HPDE6-E6E7 (cell line): ENCODE measurements at regions not wholly inside any gene's neighbourhood (a gene's known extent, or its start where the extent isn't known, plus 50 kb on each side); places are given as distances from the start of the nearest gene placed in this dataset.
"Not testable (repeated sequence)": the region's sequence is repeated elsewhere in the genome, so short reads cannot be mapped to it uniquely, and the experiment has no call there.

ENCODE experiments used
- DNase-seq: peaks from one replicate; pipeline ENCODE4 v3.0.0; 2011; ENCODE audit warnings: missing footprints; ENCODE audit errors: extremely low spot score

DNA sequence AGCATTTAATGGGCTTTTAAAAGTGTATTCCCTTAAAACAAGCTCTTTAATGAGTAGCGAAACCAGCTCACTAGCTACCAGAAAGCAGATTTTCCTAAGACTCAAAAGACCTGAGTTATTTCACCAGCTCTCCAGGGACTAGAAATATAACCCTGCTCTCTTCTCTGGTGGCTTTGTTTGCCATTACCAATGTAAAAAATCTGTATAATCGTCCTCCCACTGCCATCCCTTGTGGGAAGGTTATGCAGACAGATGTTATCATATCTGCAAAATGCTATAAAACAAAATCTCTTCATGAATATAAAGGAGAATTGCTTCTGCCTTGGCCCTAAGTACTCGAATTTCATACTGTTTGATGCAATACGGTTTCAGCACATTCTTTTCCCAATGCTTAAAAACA is 335.2 kb downstream of the NUP35 start:
- DNase-seq: no peak

DNA sequence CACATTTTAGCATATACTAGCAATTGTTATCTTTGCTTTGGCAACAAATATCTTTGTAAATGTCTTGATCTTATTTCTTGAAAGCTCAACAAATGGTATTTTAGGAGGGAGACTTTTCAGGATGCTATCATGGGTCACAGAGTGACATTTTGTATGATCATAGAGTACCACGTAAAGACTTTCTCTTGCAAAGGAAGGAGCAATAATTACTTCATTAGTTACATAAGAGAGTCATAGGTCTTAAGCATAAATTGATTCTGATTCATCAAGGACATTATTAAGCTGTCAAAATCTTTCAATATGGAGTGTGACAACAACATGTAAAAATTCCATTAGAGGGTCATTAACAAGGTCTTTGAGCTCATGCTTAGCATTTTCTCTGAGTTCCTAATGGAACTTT is 339.6 kb downstream of the NUP35 start:
- no peak for DNase-seq

DNA sequence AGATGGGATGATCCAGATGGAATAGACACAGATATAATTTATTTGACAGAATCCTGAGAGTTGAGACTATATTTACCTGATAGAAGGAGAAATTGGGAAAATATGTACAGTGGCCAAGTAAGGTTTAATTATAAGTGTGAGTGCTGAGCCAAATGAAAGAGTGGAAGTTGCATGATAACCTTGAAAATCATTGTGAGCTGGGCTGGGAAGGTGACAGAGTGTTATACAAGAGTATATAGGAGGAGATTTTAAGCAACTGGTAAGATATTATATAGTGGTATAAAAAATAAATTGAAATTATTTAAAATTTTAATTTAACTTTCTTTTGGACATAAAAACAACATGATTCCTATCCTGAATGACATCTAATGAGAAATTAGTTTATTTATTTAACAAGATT is 340.8 kb downstream of the NUP35 start:
- DNase-seq: no peak

DNA sequence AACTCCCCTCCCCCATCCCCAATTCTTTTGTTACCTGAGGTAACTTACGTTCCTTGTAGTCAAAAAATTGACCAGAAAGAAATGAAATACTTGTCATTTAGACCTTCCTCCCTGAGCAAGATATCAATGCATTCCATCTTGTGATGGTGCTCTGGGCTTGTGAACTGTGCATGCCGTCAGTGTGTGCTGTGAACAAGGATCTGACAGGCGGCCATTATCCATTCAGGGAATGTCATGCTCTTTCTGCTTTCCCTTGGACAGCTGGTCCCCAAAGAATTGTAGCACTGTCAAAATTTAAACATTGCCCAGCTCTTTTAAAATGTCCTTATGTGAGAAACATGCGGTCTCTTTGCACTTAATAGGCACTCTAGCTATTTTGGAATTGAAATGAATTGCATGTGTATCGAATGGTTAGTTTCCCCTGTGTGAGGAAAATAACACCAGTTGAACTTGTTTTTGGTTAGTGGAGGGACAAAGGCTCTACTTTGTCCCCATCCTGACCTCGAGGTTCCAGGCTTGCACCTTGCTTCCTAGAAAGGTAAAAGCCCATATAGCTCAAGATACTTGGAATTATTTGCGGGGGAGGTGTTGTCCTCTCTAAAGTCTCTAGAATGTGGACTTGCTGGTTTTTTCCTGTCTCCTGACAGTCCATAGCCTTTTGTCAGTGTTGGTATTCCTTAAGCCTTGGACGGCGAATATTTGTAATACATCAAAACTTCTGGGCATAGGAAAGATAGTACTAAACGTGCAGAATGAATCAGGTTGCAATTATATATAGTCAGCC is 350.9 kb downstream of the NUP35 start:
- no peak for DNase-seq

DNA sequence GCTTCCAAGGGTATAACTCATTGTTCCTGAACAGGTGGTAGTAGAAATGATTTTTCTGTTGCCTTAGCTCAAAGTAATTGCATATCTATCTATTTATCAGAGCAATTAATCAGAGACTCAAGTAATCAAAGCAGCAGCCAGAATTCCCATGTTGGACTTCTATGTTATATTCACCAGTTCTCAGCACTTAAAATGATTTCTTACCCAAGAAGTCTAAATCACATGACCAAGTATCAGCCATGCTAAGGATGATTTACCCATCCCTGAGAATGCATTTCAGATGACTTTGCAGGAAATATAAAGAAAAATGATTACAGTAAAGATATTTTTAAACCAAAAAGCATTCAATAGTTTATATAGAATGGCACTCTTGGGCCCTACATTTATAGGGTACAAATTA is 352.2 kb downstream of the NUP35 start:
- DNase-seq: no peak

DNA sequence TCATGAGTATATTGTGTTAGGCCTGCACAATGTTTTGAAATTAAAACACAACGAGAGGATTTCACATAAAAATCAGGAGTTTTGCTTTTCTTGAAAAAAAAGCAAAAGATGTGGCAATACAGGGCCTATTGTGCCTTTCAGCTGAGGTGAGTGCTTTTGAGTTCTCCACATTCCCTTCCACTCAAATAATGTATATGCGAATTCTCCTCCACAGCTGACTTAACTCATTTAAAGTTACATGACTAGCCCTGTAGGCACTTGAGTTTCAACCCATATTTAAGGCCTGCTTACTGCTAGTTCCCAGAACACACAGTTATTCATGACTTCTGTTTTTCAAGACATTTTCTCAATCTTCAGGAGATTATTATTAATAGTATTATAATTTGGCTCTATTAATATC is 353.1 kb downstream of the NUP35 start:
- no peak for DNase-seq

DNA sequence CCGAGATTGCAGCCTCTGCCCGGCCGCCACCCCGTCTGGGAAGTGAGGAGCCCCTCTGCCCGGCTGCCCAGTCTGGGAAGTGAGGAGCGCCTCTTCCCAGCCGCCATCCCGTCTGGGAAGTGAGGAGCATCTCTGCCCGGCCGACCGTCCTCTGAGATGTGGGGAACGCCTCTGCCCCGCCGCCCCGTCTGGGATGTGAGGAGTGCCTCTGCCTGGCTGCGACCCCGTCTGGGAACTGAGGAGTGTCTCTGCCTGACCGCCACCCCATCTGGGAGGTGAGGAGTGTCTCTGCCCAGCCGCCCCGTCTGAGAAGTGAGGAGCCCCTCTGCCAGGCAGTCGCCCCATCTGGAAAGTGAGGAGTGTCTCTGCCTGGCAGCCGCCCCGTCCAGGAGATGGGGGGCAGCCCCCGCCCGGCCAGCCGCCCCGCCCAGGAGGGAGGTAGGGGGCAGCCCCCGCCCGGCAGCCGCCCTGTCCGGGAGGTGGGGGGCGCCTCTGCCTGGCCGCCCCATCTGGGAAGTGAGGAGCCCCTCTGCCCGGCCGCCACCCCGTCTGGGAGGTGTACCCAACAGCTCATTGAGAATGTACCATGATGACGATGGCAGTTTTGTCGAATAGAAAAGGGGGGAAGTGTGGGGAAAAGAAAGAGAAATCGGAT is 354.8 kb downstream of the NUP35 start:
- not testable (repeated sequence) for DNase-seq

DNA sequence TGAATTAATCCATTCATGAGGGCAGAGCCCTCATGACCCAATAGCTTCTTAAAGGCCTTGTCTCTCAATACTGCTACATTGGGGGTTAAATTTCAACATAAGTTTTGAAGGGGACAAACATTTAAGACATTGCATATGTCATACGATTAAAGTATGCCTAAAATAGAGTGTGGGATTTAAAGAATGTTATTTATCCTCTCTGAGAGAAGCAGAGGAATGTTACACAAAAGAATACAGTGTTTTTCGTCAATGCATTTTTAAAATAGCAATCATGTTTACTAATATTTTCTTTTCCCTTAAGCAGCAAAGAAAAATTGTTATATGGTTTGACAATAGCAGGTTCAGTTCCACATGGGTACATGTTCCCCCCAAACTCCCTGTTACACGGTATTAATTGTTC is 363.1 kb downstream of the NUP35 start:
- no peak for DNase-seq

DNA sequence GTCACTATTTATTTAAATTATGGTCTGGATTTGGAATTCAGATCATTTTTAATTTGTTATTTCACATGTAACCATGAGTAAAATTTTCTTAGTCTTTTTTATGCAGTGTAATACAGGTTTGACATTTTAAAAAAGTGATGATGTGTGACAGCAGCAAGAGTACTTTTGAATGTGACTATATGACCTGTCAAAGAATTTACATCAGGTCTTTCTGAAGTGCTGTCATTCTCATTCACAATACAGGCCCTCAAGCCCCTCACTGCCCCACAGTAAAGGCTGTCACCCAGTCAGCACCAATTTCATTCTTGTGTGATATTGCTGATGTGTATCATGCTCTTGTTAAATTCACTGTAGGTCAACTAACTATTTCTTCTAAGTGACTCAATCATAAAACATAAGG is 364.2 kb downstream of the NUP35 start:
- no peak for DNase-seq

DNA sequence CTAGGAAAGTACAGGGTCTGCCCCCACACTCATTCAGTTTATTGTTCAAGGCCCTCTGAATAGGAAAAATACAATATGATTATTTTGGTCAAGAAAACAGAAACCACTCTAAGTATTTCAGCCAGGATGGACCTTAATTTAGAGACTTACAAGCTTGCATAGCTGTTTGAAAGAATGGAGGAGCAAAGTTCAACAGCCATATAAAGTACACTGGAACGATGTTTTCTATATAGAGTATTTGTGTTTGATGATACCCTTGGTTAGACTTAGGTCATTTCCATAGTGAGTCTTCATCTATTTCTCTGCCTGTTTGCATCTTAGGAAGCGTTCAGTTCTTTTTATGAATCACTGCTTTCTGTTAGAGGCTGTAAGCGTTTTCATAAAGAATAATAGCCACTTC is 366.2 kb downstream of the NUP35 start:
- no peak for DNase-seq

DNA sequence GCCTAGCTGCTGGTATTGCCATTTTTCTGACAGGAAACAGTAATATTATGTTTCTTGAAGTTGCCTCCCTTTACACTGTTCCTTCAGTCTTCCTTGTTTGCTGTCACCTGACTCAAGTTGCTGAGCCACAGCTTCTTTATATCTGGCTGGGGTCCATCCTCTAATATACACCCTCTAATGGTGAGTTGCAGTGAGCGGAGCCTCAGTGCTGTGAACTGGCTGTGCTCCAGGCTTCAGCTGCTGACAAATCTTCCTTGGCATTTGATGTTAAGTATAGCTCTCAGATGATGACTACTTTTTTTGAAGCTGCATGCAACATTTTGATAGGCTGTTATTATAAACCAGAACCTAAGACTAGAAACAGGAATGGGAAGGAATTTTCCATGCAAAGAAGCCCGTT is 366.7 kb downstream of the NUP35 start:
- no peak for DNase-seq

DNA sequence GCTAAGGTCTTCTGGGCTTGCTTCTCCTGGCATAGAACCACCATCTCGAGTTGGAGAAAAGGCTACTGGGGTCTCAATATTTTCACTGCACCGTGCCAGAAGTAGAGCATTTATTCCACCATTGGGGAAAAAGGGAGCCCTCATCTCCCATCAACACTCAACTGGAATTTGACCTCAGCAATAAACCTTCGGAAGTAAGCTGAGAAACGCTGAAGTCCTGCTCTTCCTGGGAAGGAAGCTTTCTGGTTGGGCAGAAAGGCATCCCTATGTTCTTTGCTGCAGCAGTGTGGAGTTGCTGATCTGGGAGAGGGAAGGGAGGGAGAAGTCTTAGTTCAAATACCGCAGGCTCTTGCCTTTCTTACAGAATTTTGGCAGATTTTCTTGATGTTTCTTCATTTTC is 368.8 kb downstream of the NUP35 start:
- no peak for DNase-seq

DNA sequence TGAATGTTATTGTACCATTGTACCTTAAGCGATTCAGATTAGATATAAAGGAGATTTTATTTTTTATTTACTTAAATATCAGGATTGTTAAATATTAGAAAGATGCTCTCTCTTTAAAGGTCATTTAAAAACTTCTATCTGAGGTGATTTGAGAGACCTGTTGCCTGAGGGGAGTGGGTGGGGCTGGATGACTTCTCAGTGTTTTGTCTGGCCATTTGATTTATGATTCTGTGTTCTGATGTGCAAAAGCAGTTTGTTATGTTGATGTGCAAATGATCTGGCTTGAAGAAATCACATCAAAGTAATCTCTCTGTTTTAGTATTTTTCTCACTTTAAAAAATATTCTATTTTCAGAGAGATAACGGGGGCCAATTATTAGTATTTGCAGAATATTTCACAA is 370.8 kb downstream of the NUP35 start:
- no peak for DNase-seq

DNA sequence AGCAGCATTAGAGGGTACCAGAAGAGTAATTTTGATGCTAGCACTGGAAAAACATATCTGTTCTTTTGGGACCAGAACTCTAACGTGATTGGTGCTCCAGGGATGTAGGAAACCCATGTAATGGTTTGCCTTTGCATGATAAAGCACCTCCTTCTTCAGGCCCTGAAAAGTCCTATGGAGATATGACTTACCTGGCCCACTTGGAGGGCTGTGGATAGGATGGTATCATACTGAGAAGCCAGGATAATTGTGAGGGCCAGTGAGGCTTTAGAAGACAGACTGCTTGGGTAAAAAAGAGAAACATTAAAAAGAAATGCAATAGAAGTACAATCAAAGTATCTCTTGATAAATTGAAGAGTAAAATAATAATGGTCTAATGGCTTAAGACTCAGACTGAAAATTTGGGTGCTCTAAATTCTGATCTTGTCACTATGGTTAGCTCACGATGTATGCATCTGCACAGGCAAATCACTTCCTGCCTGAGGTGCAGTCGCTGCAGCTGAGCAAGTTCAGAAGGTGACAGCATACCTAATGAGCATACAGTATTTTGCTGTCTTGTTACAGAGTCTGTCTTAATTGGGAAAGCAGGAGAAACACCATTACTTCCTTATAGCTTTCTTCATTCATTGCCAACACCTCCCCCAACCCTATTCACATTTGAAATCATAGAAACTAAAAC is 371.5 kb downstream of the NUP35 start:
- no peak for DNase-seq

DNA sequence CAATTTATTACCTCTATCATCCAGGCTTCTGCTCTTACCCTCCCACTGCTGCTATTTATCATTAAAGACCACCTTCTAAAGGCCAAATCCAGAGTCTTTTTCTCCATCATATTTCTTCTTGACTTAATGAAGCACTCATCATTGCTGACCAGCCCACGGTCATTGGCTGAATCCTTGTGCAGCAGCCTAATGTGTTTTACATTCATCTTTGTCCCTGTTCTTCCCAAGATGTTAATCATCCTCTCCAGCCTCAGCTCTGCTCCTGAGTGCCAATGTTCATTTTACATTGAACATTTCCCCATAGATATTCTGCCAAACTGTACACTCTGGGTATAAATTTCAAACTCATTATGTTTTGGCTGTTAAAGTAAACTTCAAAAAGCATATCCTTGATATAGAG is 373.6 kb downstream of the NUP35 start:
- DNase-seq: no peak

DNA sequence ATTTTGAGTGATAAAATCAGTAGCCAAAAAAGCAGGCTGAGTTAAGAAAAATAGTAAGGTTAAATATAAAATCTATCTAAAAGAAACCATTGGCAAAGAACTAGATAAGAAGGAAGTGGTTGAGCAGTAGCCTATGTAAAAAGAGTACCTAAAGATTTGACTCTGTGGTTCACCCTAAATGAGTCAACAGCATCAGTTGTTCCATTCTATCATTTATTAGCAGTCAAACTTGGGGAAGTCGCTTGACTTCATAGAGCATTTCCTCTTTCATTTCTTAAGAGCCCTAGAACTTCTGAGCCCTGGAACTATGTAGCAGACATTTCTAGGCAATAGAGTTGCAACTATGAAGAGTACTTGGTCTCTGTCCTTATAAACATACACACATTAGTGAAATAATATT is 381.7 kb downstream of the NUP35 start:
- DNase-seq: no peak

DNA sequence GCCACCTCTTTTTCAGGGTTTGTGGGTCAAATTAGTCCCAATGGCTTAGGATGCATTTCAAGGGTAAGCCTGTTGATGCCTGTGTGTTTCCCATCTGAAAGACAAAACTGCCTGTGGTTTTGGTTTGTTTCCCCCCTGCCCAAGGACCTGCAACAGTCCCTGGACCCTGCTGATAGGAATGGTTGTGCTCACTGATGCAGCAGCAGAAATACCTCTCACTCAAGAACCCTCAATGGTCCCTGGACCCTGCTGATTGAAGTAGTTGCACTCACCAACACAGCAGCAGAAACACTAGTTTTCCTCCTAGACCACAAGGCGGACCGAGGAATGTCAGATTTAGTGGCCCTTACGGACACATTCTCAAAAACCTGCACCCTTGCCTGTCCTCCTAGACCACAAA is 386.9 kb downstream of the NUP35 start:
- no peak for DNase-seq

DNA sequence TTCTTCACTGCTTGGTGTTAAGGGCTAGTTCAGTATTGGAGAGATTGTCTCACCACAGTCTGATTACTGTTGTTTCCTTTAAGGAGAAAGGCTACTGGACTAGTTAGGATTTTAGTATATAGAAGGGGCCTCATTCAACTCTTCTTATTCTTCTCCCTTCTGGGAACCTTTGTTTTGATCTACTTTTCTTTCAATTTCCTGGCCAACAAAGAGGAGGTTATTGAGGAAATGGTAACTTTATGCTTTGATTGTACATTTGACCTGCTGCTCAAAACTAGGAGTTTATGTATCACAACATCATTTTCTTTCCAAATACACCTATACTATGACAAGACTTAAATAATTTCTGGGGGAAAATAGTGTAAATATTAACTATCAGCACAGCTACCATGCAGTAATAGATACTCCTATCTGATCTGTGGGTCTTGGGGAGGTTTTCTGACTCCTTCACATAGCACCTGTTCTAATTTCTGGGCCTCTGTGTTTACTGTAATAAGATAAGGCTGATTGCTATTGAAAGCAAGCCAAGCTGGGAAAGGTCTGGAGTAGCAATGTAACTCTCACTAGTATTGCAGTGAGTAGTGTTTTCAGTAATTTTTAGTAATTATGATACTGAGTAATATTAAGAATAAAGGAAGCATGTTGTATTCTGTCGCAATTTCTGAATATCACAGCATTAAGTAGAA is 395.3 kb downstream of the NUP35 start:
- DNase-seq: no peak

DNA sequence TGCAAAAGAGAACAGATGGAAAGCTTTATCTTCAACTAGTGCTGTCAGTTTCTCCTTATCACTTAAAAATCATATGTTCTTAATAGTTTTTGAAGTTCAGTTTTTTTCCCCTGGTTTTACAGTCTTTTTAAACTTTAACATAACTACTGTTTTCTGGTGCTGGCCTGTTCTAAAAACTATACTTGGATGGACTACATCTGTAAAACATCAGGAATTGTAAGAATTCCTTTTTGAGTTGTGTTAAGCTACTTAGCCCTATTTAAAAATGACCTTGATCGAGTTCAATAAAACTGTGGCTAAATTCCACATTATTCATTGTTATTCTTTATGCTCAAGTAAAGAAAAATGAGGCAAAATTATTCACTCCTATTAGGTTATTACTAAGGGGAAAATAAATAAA is 397.7 kb downstream of the NUP35 start:
- no peak for DNase-seq

DNA sequence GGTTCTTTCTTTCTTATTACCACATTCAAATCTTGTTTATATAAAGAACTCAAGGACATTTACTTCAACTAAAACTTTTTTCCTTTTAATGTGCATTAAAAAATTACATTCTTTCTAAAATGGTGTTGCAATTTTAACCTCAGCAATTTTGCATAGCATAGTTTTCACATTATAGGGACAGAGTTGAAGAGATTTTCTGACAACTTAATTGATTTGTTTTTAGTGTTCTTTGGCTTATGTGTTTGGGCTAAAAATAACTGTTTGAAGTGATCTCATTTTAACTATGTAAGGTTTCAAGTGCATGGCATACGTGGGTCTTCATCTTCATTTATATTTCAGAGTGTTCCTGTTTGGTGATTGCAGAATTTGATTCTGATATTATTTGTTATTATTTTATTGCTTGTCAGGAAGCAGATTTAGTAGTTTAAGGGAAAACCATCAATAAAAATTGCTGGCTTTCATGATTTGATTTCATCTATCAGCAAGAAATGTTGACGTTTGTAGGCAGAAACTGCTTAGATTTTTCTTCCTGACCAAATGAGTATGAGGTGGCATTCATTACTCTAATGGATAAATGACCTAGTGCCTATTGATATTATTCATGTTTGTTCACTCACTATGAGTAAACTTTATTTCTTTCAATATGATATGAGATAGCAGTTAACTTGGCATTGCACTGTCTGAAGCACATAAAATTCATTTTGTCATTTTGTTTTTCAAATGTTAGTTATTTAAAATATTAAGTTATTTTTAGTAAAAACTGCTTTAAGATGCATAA is 398.4 kb downstream of the NUP35 start:
- DNase-seq: no peak

DNA sequence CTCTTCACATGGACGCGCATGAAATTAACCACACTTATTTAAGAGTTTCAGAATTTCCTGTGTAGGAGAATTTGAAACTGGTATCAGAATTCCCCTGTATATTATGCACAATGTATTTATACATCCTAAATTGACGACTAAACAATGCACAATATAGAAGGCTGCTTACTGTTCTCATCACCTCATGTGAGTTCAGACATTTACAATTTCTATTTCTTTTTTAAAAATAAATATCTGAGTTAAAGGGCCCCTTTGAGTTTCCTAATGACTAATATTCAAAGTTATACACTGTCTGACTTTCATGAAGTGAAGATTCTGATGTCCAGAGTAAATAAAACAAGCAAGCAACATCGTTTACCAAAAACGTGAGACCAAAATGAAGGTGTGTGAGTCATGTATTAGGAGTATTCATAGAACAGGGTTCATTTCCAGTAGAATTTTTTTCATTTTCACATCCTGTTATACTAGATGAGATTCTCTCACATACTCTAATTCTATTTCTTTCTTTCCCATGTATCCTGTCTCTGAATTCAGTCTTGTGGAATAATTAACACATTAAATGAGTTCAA is 406.2 kb downstream of the NUP35 start:
- DNase-seq: no peak
